A673 (cell line): ENCODE measurements at regions not wholly inside any gene's neighbourhood (a gene's known extent, or its start where the extent isn't known, plus 50 kb on each side); places are given as distances from the start of the nearest gene placed in this dataset.
"Not testable (repeated sequence)": the region's sequence is repeated elsewhere in the genome, so short reads cannot be mapped to it uniquely, and the experiment has no call there.

Source experiments
- CTCF ChIP-seq: fragments of 300-800, 200-600 bp; sonication (generic); conservative IDR thresholded peaks from 2 replicates; pipeline ENCODE4 v1.5.1; 2017; ENCODE audit warnings: low read depth, mild to moderate bottlenecking, antibody characterized with exemption, low read length, moderate library complexity, mixed read lengths
- EZH2 ChIP-seq: fragments of 200-600 bp; sonication (generic); IDR thresholded peaks from 2 replicates; pipeline ENCODE4 v1.6.1; 2017; ENCODE audit warnings: borderline replicate concordance, low read depth, mild to moderate bottlenecking, mixed read lengths, antibody characterized with exemption, low read length; ENCODE audit not compliant: poor library complexity, severe bottlenecking

- not testable (repeated sequence) for TF ChIP-seq EZH2, CTCF
Measured at GRCh38 chr2:111345439-111345838, 224.7 kb downstream of the BCL2L11 start.
